AG04450 (cell line): ENCODE measurements at regions not wholly inside any gene's neighbourhood (a gene's known extent, or its start where the extent isn't known, plus 50 kb on each side); places are given as distances from the start of the nearest gene placed in this dataset.

Experiments used
- CTCF ChIA-PET: fragments of 300-600, 350-600 bp; formaldehyde crosslinking; extraction: SDS; loops from one replicate; lab custom pipeline; 2022; ENCODE audit warnings: antibody characterized with exemption, inconsistent platforms; lab: Charles Lee
- POLR2A ChIA-PET: fragments of 350-600 bp; formaldehyde crosslinking; extraction: SDS; loops from one replicate; lab custom pipeline; 2021; ENCODE audit warnings: antibody characterized with exemption, inconsistent platforms; lab: Yijun Ruan, JAX
- DNase-seq: peaks from one replicate; pipeline ENCODE4 v3.0.0-alpha.2; 2011; ENCODE audit warnings: low read depth, low spot score
- H3K27ac ChIP-seq: one replicate; pipeline ENCODE4 v1.5.1; 2012; ENCODE audit warnings: low read depth, low read length, control low read depth
- H3K27me3 ChIP-seq: one replicate; pipeline ENCODE4 v1.6.0; 2012; ENCODE audit warnings: low read length; ENCODE audit not compliant: control insufficient read depth, insufficient read depth
- H3K4me3 ChIP-seq: 2 replicates; pipeline ENCODE4 v1.5.1; 2011; ENCODE audit warnings: mild to moderate bottlenecking, low read depth, low read length, control low read depth
- H3K9me3 ChIP-seq: 2 replicates; pipeline ENCODE4 v1.5.1; 2012; ENCODE audit warnings: low read length; ENCODE audit not compliant: control insufficient read depth, insufficient read depth
- TF ChIP-seq, protein P1 (sequence below): IDR thresholded peaks from 2 replicates; pipeline ENCODE4 v1.5.1; 2011; ENCODE audit warnings: low read depth, low read length, control low read depth, inconsistent platforms

DNA sequence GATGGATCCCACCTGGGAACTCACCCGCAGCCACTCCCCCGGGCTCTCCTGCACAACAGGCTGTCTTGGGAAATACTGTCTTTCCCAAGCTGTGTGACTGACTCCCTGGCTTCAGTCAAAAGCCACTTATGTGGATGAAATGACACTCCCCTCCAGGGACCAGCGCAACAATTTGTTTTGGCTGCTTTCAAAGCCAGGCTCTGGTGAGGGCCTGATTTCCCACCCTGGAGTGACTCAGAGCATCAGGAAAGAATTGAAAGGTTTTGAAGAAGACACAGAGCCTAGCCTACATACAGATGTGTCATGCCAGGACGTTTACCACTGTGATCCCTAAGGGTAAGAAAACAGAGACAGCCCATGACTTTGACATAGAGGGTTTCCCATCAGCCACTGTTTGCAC, 550.5 kb downstream of the MIAT start:
- H3K27me3 ChIP-seq: peaks cover 2% of the 10 kb centered on the region
- no peaks in the 10 kb centered on the region for H3K9me3 ChIP-seq
- H3K27ac ChIP-seq: no peak overlapping the region
- CTCF ChIA-PET: no interaction called here
- TF ChIP-seq, protein P1, sequence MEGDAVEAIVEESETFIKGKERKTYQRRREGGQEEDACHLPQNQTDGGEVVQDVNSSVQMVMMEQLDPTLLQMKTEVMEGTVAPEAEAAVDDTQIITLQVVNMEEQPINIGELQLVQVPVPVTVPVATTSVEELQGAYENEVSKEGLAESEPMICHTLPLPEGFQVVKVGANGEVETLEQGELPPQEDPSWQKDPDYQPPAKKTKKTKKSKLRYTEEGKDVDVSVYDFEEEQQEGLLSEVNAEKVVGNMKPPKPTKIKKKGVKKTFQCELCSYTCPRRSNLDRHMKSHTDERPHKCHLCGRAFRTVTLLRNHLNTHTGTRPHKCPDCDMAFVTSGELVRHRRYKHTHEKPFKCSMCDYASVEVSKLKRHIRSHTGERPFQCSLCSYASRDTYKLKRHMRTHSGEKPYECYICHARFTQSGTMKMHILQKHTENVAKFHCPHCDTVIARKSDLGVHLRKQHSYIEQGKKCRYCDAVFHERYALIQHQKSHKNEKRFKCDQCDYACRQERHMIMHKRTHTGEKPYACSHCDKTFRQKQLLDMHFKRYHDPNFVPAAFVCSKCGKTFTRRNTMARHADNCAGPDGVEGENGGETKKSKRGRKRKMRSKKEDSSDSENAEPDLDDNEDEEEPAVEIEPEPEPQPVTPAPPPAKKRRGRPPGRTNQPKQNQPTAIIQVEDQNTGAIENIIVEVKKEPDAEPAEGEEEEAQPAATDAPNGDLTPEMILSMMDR: no peak
- no peak for DNase-seq
- no peak overlapping the region for H3K4me3 ChIP-seq
- POLR2A ChIA-PET: no interaction called here

DNA sequence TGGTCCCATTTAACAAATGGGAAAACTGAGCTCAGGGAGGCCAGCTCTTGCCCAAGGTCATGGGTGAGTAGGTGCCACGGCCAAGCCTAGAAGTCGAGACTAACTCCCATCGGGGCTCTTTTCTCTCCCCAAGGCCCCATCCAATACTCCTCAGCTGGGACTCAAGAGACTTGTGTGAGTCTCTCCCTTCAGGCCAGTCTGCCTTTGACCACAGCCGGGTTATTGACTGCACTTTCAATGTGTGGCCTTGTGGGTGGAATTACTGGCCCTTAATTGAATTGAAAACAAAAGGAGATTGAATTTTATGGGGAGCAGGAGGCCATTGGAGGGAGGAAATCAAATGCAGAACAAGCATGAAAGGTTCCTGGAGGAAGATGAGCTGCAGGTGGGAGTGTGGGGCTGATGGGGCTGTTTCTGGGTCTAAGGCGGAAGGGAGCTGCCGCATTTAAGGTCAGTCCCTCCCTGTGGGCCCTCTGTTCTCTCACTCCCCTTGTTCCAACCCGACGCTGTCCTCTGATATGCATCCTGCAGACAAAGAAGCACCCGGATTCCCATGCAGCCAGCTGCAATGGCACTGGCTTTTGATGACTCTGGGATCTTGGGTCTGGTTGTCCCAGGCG, 552.8 kb downstream of the MIAT start:
- TF ChIP-seq, protein P1: no peak
- H3K4me3 ChIP-seq: no peak overlapping the region
- no peak overlapping the region for H3K27ac ChIP-seq
- peaks cover 2% of the 10 kb centered on the region for H3K27me3 ChIP-seq
- no peak for DNase-seq
- H3K9me3 ChIP-seq: no peaks in the 10 kb centered on the region
- ChIA-PET POLR2A (no interaction called here), CTCF (no interaction called here)

DNA sequence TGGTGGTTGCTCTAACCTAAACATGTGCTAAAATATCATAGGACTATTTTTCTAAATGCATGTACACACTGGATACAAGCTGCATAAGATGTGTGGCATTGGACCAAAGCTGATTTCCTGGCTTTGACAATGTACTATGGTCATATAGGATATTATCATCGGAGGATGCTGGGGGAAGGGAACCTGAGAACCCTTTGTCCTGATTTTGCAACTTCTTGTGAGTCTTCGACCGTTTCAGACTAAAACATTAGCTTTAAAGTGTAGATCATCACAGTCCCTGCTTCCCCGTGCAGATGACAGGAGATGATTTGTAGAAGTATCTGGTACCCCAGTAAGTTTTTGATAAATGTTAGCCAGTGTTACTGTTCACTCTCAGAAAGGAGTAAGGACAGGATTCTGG, 554.7 kb downstream of the MIAT start:
- TF ChIP-seq, protein P1: no peak
- DNase-seq: no peak
- peak overlapping the region; percentile 83 for H3K27ac ChIP-seq
- H3K27me3 ChIP-seq: peaks cover 2% of the 10 kb centered on the region
- no peak overlapping the region for H3K4me3 ChIP-seq
- ChIA-PET CTCF (no interaction called here), POLR2A (no interaction called here)
- no peaks in the 10 kb centered on the region for H3K9me3 ChIP-seq

DNA sequence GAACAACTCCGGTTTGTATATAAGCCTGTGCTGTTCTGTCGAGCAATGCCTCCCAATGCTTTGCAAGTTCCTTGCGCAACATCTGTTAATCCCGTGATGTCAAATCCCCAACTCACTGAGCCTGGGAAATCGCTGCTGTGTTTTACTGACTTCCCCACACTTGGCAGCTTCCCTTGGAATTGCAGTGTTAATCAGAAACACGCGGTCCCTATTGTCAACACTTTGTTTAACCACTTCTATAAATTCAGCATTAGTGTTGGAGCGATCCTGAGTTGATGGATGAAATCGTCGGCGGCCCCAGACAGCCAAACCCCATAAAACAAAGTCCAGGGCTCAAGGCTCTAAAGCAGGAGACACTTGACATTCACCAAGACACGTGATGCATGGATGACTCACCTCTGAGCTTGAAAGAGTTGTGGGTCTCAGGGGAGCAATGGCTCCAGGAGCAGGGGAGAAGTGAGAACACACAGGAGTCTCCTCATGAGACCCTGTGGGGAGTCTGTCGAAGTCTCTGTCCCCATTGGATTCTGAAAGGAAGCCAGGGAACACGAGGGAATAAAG, 555.3 kb downstream of the MIAT start:
- H3K27me3 ChIP-seq: peaks cover 2% of the 10 kb centered on the region
- TF ChIP-seq, protein P1: no peak
- H3K9me3 ChIP-seq: no peaks in the 10 kb centered on the region
- CTCF ChIA-PET: no interaction called here
- POLR2A ChIA-PET: interaction anchor here (0.6 kb wide), 1 partner anchor 81 kb away, joined by 3 read pairs; no protein-coding TSS in a partner anchor
- H3K27ac ChIP-seq: peak overlapping the region; percentile 83
- H3K4me3 ChIP-seq: no peak overlapping the region
- DNase-seq: peak; percentile 98

DNA sequence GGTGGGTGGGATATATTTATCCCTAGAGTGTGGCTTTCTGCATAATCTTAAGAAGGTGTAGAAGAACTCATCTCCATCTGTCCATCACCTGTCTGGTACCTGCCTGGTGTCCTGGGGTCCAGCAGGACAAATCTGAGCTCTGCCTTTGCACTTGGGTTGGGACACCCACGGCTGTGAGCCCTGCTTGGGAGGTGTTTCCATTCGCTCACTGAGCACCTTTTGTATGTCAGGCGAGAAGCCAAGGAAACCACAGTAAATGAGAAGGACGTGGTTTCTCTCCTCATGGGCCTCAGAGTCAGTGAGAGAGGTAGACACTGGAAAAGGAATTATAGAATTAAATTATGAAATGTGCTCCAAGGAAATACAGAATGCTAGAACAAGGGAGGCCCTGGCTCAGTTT, 555.9 kb downstream of the MIAT start:
- ChIA-PET POLR2A (no interaction called here), CTCF (no interaction called here)
- peak overlapping the region; percentile 89 for H3K27ac ChIP-seq
- no peaks in the 10 kb centered on the region for H3K9me3 ChIP-seq
- H3K4me3 ChIP-seq: no peak overlapping the region
- no peak for DNase-seq
- TF ChIP-seq, protein P1: no peak
- H3K27me3 ChIP-seq: peaks cover 2% of the 10 kb centered on the region
